MV-4-11 (cell line): ENCODE measurements at regions not wholly inside any gene's neighbourhood (a gene's known extent, or its start where the extent isn't known, plus 50 kb on each side); places are given as distances from the start of the nearest gene placed in this dataset.
"Not testable (repeated sequence)": the region's sequence is repeated elsewhere in the genome, so short reads cannot be mapped to it uniquely, and the experiment has no call there.

Experiments
- DNase-seq: peaks from one replicate; lab custom pipeline; 2025; lab: John Stamatoyannopoulos, UW

GRCh38 chr2:195458936-195459335 lies 198.1 kb upstream of the SLC39A10 start:
- DNase-seq = no peak

- no peak for DNase-seq
These were observed 199.2 kb upstream of the SLC39A10 start for GRCh38 chr2:195457873-195458272.

GRCh38 chr2:195456771-195457170 lies 200.3 kb upstream of the SLC39A10 start:
- DNase-seq = no peak

GRCh38 chr2:195451160-195451559 lies 205.9 kb upstream of the SLC39A10 start:
- DNase-seq = peak; percentile 84

DNA sequence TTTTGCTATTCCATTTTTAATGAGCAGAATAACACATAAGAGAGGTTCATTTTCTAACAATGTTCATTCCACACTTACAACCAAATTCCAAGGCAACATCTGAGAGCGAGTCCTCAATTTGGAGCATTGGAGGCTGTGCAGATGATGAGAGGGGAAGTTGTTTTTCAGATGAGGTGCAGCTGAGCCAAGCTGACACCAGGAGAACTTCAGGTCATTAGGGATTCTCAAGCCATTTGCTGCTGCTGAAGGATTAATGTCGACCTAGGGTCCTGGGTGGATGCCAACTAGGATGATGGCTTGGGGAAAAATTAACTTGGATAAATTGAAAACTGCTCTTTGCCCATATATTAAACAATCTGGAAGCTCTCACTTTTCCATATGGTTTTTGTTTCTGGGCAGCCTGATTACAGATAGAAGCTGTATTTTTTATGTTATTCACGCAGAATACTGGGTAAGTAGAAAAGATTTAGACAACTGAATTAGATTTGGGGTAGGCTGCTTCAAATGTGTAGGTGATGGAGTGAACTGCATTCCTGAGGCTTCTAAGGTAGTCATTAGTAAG lies 206.4 kb upstream of the SLC39A10 start:
- no peak for DNase-seq

DNA sequence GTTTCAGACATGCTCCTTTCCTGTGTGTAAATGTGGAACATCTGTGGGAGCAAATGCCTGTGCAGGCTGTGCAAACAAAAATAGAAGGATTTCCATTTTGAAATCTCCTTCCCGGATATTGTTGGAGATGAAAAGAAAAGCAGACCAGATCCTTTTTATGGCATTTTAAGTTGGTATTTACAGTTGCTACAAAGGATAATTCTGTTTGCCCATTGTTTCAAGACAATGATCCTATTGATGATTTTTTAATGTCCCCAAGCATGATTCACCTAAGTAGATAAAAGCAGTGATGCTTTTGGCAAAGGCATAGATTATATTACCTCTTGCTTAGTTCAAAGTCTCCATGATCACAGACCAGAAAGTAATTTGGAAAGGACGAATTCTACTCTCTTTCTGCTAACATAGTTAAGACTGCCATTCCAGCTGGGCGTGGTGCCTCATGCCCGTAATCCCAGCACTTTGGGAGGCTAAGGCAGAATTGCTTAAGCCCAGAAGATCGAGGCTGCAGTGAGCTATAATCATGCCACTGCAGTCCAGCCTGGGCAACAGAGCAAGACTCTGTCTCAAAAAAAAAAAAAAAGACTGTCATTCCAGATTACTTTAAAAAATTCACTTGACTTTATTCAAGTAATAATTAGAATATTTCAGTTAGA lies 209.6 kb upstream of the SLC39A10 start:
- no peak for DNase-seq

- no peak for DNase-seq
These were observed 211.4 kb upstream of the SLC39A10 start for GRCh38 chr2:195445639-195446038.

DNA sequence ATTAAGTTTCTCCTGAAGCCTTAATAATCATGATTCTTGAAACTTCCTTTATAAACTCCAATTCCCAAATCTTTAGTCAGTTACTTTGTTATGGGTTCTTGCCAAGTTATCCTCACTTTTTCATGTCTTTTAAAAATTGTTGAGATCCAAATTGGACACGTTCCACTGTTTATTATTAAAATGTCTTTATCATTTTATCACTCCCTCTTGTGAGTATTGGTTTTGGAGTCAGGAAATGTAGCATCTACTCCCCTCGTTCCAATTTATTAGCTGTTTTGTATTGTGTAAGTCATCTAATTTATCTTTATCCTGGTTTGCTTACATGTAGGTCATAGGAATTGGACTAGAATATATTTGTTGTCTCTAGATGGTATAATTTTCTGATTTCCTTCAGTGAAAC lies 213.1 kb upstream of the SLC39A10 start:
- DNase-seq = no peak

- DNase-seq = no peak
These were observed 214.4 kb upstream of the SLC39A10 start for GRCh38 chr2:195442458-195443175.

- no peak for DNase-seq
These were observed 218.3 kb upstream of the SLC39A10 start for GRCh38 chr2:195438692-195439091.

- DNase-seq = no peak
These were observed 219.5 kb upstream of the SLC39A10 start for GRCh38 chr2:195437521-195437920.

DNA sequence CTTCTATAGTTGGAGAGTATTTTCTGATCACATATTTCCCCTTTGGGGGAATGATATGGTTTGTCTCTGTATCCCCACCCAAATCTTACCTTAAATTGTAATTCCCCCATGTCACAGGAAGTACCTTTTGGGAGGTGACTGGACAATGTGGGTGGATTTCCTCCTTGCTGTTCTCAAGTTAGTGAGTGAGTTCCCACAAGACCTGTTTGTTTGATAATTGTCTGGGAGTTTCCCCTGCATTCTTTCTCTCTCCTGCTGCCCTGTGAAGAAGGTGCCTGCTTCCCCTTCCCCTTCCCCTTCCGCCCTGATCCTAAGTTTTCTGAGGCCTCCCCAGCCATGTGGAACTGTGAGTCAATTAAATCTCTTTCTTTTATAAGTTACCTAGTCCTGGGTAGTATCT lies 222.7 kb upstream of the SLC39A10 start:
- DNase-seq = no peak

DNA sequence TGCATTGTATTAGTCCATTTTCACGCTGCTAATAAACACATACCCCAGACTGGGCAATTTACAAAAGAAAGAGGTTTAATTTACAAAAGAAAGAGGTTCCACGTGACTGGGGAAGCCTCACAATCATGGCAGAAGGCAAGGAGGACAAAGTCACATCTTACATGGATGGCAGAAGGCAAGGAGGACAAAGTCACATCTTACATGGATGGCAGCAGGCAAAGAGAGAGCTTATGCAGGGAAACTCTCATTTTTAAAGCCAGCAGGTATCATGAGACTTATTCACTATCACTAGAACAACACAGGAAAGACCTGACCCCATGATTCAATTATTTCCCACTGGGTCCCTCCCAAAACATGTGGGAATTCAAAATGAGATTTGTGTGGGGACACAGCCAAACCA lies 223.3 kb upstream of the SLC39A10 start:
- not testable (repeated sequence) for DNase-seq

GRCh38 chr2:195428673-195429072 lies 228.4 kb upstream of the SLC39A10 start:
- peak; percentile 58 for DNase-seq

DNA sequence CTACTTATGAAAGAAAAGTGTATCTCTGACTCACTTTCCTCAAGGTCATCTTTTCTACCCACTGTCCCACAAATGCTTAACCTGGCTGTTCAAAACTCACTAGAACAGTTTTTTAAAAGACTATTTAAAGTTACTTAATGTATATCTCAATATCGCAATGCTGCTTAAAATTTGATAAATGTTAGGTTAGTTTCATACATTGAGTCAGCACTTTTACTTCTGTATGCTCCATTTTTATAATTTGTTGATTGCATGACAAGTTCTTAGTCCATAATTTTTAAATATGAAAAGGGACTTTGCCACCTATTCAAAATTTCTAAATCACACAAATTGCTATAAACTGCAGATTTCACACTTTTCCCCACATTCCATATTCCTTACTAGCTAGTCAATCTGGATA lies 231.7 kb upstream of the SLC39A10 start:
- DNase-seq = no peak

DNA sequence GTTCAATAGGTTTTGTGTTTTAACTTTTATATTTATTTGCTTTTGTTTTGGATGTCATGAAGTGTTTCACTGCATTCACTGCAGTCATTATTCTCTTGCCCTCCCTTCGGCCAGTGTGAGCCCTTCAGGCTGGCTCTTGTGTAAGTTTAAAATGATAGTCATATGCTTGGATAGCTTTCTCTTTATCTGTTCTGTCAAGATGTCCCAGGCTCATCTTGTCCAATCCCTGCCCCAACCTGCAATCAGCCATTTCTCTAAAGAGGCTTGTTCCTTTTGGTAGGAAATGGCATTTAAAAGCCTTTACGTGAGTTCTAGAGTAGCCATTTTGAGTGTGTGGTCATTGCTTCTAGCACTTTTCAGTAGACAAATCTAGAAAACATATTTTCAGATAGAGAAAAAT lies 238.0 kb upstream of the SLC39A10 start:
- no peak for DNase-seq

- no peak for DNase-seq
These were observed 242.4 kb upstream of the SLC39A10 start for GRCh38 chr2:195414537-195415100.

DNA sequence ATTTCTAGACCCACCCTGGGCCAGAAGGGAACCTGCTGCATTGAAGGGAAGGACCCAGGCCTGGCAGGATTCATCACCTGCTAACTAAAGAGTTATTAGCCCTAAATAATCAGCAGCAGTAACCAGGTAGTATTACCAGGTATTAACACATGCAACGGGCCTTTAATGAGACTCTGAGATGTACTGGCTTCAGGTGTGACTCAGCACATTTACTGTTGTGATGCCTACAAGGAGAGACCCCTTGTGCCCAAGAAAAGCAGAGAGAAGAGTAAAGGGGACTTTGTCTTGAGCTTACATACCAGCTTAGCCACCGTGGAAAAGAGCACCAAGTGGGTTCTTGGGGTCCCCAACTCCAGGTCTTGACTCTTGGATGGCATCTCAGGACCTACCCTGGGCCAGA lies 243.1 kb upstream of the SLC39A10 start:
- no peak for DNase-seq

DNA sequence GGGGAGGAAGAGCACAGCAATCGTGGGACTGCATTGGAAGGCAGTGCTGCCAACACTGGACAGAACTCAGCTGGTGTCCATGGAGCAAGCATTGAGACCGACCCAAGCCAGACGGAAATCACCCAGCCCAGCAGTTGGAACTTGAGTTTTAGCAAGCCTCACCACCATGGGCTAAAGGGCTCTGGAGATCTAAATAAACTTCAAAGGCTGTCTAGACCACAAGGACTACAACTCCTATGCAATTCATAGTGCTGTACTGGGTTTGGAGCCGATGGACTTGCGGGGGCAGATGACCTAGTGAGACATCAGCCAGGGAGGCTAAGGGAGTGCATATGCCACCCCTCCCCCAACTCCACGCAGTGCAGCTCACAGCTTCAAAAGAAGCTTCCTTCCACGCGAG lies 243.6 kb upstream of the SLC39A10 start:
- no peak for DNase-seq

DNA sequence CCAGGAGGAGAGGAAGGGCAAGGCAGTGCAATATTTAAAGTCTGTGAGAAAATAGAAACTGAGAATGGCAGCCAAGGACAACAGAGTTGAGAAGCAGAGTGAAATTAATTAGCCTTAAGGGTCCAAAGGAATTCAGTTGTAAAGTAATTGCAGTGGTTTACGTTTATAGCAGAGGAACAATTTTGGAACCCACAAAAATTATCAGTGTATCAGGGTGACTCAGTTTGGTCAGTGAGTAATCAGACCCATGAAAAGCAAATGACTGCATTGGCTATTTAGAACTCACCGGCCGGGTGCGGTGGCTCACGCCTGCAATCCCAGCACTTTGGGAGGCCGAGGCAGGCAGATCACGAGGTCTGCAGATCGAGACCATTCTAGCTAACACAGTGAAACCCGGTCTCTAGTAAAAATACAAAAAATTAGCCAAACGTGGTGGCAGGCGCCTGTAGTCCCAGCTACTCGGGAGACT lies 245.8 kb upstream of the SLC39A10 start:
- DNase-seq = no peak

GRCh38 chr2:195410074-195410671 lies 246.9 kb upstream of the SLC39A10 start:
- DNase-seq = peak; percentile 71

DNA sequence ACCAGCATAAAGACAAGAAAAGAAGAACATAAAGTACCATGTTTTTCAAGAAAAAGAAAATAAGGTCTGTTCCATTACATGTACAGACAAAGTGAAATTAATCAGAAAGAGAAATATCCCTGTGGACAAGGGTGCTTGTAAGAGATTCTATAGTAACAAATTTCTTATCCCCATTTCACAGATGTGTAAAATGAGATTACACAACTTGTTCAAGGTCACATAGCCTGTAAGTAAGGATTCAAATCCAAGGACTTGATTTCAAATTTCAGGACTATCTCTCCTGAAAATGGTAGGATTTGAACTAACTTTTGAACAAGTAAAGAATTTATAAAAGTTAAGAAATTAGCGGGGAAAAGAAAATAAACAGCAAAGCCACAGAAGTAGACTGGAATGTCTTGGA lies 248.2 kb upstream of the SLC39A10 start:
- DNase-seq = no peak

DNA sequence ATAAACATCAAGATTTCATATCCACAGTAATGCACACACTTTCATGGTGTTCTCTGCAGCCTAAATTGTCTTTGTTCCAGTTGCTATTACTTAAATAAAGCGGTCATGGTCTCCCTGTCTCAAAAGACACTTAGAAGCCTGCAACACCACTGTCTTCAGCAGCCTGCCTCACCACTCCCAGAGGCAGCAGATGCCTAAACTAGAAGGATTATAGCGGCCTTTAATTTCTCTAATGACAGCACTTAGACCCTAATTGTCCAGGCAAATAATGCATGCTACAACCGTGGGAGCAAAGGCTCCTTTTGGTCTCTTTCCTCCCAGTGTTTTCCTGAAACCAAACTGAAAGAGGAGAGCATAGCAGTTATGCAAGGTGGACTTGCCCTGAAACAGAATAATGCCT lies 248.8 kb upstream of the SLC39A10 start:
- DNase-seq = no peak
